CD1c-positive myeloid dendritic cell (primary cell): ENCODE measurements at regions not wholly inside any gene's neighbourhood (a gene's known extent, or its start where the extent isn't known, plus 50 kb on each side); places are given as distances from the start of the nearest gene placed in this dataset.

ENCODE experiments used
- DNase-seq: peaks from one replicate; pipeline ENCODE4 v3.0.0-alpha.2; 2016; ENCODE audit errors: extremely low spot score

DNA sequence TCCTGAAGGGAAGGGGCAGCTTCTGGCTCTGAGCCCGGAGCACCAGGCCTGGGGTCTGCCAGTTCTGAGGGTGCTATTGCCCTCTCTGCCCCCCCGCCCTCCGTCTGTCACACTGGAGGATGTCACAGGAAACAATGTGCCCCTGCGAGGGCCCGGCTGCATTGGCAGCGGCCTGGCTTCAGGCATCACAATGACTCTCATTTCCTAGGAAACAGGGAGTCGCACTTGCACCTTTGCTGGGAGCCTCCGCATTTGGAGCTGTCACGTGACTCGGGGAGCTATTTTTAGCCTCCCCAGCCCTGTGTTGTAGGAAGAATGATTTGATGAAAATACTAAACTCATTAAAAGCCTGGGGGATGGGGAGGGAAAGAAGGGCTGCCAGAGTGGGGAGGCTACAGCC, 518.9 kb downstream of the SHQ1 start:
- no peak for DNase-seq

DNA sequence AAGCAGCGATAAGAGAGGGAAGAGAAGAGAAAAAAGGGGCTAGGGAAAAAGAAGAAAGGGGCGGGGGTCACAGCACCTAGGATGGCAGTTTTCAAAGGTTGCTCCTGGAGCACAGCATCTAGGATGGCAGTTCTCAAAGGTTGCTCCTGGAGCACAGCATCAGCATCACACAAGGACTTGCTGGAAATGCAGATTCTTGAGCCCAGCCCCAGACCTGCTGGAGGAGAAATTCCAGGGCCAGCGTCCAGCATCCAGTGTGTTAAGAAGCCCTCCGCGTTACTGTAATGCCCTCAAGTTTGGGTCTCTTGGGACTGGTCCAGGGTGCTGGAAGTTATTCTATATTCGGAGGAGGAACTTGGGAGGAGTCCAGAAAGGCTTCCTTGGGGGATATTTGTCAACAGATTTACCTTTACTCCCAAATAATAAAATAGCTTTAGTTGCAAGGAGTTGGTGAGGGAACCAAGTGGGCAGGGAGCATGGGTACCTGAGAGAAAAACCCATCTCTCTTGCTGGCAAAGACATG, 519.4 kb downstream of the SHQ1 start:
- no peak for DNase-seq

DNA sequence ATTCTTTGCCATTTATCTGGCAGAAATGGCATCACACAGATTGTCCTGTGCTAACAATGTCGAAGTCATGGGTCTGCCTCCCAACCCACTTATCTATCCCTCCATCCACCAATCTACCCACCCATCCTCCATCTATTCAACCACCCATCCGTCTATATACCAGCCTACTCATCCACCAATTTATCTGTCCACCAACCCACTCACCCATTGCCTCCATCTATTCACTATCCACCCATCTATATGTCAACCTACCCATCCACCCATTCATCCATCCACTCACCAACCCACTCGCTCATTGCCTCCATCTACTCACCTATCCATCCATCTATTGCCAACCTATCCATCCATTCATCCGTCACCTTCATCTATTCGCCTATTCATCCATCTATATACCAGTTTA, 521.2 kb downstream of the SHQ1 start:
- no peak for DNase-seq

DNA sequence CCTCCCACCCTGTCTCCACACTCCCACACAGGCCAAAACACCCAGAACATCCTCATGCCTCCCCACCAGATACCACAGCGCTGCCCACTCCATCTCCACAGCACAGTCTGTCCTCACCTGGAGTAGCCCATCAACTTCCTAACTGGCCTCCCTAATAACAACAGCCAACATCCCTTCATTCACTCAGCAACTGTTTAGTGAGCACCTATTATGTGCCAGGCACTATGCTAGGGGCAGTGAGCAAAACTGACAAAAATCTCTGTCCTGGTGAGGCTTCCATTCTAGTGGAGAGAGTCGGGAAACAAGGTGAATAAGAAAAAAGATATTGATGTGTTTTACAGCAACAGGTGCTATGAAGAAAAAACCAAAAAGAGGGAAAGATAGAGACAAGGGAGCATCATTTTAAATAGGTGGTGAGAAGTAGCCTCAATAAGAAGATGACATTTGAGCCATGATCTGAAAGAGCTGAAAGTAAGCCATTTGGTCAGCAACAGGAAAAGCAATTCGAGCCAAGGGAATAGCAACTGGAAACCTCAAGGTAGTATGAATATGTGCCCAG, 523.9 kb downstream of the SHQ1 start:
- DNase-seq: no peak

DNA sequence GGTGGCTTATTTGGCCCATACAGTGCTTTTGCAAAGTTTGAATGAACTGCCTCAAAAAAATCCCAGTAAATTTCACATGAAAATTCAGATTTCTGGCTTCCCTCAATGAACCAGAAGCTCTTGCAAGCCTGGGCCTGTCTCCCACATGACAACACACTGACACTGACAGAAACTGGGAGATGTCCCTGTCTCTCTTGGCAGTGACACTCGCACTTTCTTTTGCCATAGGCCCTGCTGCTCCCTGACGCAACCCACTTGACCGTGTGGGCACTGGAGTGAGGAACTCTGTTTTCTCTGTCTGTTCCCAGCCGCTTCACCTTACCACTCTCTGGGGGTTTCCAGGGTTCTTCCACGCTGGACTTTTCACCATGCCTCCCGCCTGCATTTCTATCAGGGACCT, 524.5 kb downstream of the SHQ1 start:
- peak; percentile 15 for DNase-seq

DNA sequence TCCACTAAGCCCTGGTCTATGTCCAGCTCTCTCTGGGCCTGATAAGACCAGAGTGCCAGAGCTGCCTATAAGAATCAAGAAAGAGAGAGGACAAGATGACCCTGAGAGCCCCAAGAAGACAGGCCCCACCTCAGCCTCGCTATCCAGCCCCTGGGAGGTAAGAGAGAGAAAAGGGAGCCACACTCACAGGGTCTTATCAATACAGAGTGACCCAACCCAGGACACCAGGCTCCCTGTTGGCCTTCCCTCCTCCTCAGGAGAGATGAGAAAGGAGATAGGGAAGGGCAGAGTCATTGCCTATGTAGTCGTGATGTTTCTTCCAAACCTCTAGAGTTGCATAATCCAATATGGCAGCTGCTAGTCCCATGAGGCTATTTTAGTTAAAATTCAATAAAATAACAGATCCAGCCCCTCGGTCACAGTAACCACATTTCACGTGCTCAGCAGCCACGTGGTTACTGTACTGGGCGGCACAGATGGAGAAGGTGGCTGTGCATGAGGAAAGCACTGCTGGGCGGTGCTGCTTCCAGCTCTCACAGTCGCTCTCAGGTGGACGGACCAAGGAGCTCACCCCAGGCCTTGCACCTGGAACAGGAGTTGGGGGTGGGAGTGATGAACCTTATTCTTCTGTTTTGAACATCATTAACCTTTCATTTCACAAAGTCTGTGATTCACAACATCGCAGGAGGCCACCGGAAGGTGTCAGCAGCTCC, 525.8 kb downstream of the SHQ1 start:
- DNase-seq: no peak

DNA sequence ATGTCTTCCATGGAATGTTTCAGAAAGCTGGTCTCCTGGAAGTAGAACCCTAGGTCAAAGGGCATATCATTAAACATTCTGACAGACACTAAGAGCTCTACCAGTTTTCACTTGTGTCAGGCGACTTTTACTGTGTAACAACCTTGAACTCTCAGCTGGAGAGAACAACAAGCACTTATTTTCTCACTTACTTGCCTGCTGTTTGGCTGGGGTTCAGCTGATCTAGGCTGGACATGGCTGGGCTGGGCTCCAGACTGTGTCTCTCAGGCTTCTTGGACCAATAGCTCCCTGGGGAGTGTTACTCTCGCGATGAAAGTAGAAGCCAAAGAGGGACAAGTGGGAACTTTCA, 527.3 kb downstream of the SHQ1 start:
- DNase-seq: no peak

DNA sequence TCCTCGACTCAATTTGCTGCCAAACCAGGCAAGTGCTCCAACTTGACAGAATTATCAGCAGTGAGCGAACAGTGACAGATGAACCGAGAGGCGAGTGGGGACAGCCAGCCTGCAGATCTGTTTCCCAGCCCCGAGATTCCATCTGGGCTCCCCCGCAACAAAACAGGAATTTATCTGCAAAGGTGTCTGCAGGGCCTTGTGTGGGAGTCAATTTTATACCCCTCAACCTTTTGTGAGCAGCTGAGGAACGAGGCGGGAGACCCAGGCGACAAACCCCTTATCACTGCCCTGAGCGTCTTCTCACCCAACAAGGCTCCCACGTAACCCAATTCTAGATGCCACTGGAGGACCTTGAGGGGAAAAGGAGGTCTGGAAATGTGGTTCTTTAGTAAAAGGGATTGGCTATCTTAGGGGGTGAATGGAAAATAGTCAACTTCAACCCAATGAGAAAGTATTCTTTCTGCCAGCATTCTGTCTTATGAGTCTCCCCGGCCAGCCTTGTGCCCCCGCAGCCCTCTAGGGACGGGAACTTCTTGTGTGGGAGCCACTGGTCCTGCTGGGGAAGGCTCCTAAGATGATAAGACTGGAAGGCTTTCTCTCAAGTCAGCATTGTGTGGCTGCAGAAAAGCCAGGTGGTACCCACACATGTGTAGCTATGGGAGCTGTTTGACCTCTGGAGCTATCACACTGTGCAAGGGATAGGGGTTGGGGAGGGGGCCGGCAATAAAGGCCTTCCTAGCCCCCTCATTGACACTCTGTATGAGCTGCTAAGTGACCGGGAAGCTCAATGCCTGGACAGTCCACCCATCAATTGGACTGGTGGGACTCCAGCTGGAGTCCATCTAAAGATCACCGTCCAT, 527.9 kb downstream of the SHQ1 start:
- DNase-seq: no peak

DNA sequence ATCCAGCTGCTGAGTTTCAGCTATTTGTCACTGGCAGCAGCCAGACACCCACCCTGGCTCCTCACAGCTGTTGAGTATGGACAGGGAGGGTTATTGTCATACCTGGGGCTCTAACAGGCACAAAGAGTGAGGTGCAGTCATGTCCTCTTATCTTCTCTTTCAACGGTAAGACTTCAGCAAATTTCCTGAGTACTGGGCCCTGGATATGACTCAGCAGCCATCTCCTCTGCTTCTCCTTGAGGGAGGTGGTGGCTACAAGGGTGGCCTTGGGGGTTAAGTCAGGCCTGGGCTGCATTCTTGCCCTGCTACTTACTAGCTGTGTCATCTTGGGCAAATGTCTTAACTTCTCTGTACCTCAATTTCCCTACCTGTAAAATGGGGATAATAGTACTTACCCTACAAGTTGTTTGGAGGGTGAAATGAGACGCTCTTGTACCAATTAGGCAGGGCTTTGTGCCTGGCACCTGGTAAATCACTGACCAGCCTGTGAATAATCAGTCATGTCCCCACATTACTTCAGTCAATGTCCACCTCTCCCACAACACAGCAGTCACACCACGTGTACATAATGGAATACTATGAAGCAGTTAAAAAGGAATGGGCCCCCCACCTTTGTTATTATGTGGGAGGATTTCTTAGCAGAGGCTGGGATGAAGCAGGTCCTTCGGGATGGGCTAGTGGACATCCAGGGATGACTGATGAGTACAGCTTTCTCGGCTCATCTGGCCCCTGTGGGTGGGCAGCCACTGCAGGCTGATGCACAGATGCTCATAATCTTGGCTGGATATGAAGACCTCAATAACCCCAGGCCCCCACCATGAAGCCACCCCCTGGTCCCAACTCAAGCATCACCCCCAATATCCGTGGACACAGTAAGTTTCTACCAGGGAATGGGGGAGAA, 528.8 kb downstream of the SHQ1 start:
- DNase-seq: no peak

DNA sequence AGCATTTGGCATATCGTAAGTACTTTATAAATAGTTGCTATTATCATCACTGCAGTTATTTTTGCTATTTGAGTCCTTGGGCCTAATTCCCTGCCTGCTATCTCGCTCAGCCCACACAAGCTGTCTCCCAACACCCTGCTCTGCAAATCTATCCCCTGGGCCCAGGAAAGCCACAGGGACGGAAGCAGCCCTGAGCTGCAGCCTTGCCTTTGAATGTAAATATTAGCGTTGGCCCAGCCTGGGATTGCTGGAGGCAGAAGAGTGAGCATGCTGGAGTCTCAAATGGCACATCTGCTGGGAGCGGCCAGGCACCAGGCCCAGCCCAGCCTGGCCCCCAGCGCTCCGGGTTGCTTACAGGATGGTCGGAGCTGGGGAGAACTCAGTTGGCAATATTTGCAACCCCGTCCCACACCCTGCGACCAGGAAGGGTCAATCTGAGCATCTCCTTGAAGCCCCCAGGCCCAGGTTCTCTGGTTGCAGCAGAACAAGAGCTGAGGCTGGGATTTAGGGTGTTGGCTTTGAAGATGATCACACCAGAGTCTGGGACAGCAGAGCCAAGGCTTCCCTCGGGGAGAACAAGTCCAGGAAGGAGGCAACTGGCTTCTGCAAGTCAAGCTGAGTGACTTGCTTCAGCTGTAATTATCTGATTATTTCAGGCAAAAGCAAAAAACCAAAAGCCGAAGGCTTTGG, 529.6 kb downstream of the SHQ1 start:
- no peak for DNase-seq

DNA sequence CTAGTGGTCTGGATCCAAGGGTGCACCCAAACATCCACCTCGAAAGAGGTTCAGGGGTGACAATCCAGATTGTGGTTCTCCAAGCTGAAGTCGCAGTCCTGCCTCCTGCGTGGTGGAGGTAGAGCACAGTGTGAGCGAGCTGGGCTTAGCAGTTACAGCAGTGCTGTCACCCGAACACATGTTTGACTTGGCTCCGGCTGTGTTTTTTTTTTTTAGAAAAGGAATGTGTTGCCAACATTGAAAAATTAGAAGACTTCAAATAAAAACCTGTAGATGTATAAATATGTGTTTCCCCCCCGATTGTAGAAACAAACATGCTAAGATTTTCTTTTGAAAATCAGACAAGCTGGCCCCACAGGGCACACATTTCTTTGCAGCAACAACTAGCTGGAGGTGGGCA, 530.8 kb downstream of the SHQ1 start:
- no peak for DNase-seq

DNA sequence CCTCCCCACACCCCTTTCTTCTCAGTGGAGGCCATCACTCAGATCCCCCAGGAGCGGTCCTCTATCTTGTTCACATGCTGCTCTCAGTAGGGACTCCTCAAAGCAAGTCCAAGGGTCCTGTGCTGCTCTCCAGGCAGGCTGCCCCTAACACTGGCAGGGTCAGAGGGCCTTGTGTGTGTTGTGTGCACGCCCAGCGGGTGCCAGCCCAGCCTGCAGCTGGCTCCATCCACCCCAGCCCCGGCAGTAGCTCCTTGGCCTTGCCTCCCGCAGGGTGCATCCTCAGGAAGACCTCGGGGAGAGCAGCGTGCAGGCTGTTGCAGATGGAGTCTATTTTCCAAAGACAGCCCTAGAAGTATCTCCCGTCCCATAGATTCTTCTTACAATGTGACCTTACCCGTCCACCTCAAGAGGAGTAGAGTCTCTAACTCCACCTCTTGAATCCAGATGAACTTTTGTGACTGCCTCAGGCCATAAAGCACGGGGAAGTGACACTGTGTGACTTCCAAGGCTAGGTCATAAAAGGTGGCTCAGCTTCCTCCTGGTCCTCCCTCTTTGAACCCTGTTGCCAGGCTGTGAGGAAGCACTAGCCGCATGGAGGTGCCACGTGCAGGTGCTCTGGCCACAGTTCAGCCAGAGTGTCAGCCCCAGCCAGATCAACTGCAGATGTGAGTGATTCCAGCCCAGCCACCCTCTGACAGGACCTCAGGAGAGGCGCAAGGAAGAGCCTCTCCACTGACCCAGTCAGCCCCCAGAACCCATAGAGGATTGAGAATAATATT, 531.6 kb downstream of the SHQ1 start:
- no peak for DNase-seq

DNA sequence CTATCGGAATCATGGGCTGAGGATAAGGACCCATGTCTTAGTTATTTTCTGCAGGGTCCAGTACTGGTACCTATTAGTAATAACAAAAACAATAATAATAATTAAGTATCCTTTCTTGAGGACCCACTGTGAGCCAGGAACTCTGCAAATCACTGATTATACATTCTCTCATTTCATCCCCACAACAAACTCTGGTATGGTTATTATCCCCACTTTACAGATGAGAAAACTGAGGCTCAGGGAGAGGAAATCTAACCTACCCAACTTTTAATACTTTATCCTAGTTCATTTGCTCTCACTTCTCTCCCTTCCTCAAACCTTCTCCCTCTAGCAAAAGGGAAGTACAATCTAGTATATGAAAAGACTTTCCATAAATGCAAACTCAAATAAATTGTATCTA, 528.4 kb upstream of the PROK2 start:
- no peak for DNase-seq

DNA sequence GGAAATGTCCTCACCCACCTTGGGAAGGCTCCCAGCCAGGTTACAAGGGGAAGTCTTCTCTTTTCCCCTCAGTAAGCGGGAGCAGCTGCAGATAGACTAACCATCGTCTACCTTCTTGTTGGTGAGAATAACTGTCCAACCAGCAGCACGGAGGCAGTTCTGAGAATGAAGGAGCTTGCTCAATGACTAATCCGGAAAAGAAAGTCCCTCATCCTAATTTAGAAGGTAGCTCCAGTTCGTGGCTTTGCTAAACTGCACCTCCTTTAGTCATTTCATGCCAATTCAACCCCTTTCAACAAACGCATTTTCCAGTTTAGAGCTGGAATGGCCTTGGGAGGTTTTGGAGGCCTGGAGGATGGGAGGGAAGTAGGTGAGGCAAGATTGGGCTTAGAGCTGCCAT, 527.4 kb upstream of the PROK2 start:
- DNase-seq: no peak

DNA sequence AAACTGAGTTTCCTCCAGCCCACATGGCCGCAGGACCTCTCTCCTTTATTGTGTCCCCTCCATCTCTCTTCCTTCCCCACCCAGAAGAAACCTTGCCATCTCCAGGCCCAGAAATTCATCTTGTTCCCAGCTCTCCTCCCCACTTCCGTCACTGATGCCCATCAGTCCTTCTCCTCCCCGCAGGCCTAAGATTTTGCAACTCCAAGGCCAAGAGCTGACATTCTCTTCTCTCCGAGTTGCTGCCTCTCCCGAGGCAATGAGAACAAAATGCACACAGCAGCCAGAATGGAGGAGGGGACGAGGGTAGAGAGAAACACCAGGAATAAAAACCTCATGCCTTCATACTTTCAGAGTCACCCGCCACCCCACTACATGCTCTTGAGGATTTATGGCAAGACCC, 526.5 kb upstream of the PROK2 start:
- DNase-seq: no peak

DNA sequence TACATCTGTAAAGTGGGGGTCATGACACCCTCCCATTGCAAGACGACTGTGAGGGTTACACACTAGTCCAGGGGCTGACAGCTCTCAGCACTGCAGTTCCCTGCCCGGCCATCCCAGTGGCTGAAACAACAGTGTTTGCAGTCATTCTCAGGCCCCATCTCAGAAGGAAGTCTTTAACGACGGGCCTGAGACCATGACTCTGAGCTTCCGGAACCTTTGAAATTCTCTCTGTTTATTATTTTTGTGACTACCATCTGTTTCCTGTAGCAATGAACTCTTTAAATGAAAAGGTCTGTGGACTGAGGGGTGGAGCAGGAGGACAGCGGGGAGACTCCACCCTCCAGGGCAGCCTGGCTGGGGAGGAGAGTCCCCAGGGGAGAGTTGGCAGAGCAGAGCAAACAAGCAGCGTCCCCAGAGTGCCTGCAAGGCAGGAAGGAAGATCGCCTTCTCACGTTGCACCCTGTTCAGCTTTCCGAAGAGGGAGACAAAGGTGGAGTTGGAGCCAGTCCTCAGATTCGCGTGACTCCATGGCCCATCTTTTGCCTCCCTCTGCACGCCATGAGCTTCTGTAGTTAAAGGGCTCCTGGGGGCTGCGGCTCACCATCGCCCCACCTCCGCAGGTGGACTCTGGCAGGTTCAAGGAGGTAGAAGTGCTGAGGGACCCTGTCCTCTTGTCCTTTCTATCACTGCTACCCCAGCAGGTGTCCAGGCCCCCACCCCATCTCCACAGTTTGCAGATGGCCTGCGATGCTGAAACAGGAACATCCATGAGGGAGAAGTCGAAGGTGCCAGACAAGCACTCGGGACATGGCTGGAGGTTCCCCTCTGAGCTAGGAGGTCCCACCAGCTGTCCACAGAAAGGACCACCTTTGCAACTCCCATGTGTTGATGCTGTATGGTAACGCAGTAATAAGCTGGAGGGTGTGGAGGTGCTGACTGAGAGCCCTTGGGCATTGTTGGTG, 525.8 kb upstream of the PROK2 start:
- DNase-seq: peak; percentile 26

DNA sequence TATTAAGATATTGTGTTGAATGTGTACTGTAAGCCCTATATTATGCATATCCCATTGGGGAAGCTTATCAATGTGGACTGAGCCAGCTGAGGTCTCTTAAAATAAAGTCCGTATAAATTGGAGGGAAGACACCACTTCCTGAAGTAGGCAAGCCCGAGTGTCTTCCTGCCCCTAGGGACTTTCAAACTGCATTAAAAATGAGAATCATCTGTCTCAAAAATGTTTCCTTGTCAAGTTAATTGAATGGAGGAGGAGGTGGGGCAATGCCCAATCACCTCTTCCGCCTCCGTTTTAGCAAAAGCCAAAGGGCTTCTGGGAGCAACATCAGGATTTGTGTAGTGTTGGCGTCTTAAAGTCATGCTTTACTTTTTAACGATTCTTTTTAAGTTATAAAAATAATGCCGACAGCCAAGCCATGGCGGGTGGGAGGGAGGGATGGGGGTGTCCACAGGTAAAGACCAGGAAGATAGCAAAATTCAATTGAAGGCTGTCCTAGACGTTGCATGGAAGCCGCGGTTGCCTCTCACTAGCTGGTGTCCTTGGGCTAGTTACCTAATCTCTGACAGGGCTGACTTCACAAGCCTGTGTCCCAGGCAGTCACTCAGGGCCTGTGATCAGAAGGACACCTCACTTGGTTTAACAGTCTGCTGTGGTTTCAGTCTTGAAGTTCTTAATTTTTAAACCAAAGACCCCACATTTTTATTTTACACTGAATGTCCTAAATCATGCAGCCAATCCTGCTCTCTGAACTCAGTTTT, 524.9 kb upstream of the PROK2 start:
- DNase-seq: no peak

DNA sequence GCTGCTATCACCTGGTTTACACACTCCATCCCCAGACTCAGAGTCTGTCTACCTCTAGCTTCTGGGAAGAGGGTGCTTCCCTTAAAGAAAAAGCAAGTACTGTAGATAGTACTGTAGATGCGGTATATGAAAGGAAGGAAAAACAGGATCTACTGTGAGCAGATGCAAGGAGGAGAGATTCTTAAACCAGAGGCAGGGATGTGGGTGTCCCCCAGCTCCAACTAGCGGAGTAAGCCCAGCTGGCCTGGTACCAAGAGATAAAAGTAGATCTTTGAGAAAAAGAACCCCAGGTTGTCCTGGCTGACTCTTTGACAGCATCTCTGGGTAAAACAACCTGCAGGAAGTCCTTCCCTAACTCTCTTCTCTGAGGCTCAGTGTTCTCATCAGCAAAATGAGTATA, 523.7 kb upstream of the PROK2 start:
- DNase-seq: no peak
